ENCODE measurements at regions not wholly inside any gene's neighbourhood (a gene's known extent, or its start where the extent isn't known, plus 50 kb on each side); places are given as distances from the start of the nearest gene placed in this dataset.
"Not testable (repeated sequence)": the region's sequence is repeated elsewhere in the genome, so short reads cannot be mapped to it uniquely, and the experiment has no call there.

GRCh38 chr10:4443419-4443818 lies 382.6 kb upstream of the AKR1E2 start:
- no peak for DNase-seq (ENCODE audit: low read depth)

- DNase-seq (ENCODE audit: low read depth): no peak
Measured at GRCh38 chr10:4442296-4442695, 383.7 kb upstream of the AKR1E2 start.

- DNase-seq (ENCODE audit: low read depth): no peak
Measured at GRCh38 chr10:4440260-4440659, 385.7 kb upstream of the AKR1E2 start.

- DNase-seq (ENCODE audit: low read depth): no peak
Measured at GRCh38 chr10:4437791-4438190, 388.2 kb upstream of the AKR1E2 start.

- DNase-seq (ENCODE audit: low read depth): no peak
Measured at GRCh38 chr10:4437061-4437460, 388.9 kb upstream of the AKR1E2 start.

GRCh38 chr10:4436103-4436502 lies 389.9 kb upstream of the AKR1E2 start:
- no peak for DNase-seq (ENCODE audit: low read depth)

- no peak for DNase-seq (ENCODE audit: low read depth)
Measured at GRCh38 chr10:4434516-4435071, 391.4 kb upstream of the AKR1E2 start.

GRCh38 chr10:4434105-4434504 lies 391.9 kb upstream of the AKR1E2 start:
- no peak for DNase-seq (ENCODE audit: low read depth)

- peak; percentile 52 for DNase-seq (ENCODE audit: low read depth)
Measured at GRCh38 chr10:4431114-4431863, 394.7 kb upstream of the AKR1E2 start.

- DNase-seq (ENCODE audit: low read depth): no peak
Measured at GRCh38 chr10:4429571-4429970, 396.4 kb upstream of the AKR1E2 start.

GRCh38 chr10:4427532-4427931 lies 398.5 kb upstream of the AKR1E2 start:
- DNase-seq (ENCODE audit: low read depth): no peak

GRCh38 chr10:4426866-4427265 lies 399.1 kb upstream of the AKR1E2 start:
- no peak for DNase-seq (ENCODE audit: low read depth)

GRCh38 chr10:4409319-4409718 lies 416.7 kb upstream of the AKR1E2 start:
- no peak for DNase-seq (ENCODE audit: low read depth)

- peak; percentile 19 for DNase-seq (ENCODE audit: low read depth)
Measured at GRCh38 chr10:4407783-4408182, 418.2 kb upstream of the AKR1E2 start.

GRCh38 chr10:4405828-4406227 lies 420.2 kb upstream of the AKR1E2 start:
- DNase-seq (ENCODE audit: low read depth): no peak

- no peak for DNase-seq (ENCODE audit: low read depth)
Measured at GRCh38 chr10:4403638-4404252, 422.3 kb upstream of the AKR1E2 start.

- not testable (repeated sequence) for DNase-seq (ENCODE audit: low read depth)
Measured at GRCh38 chr10:4401080-4401479, 424.9 kb upstream of the AKR1E2 start.

- DNase-seq (ENCODE audit: low read depth): no peak
Measured at GRCh38 chr10:4399556-4399955, 426.5 kb upstream of the AKR1E2 start.

- DNase-seq (ENCODE audit: low read depth): no peak
Measured at GRCh38 chr10:4398602-4399001, 427.4 kb upstream of the AKR1E2 start.

- DNase-seq (ENCODE audit: low read depth): no peak
Measured at GRCh38 chr10:4397337-4397736, 428.7 kb upstream of the AKR1E2 start.

- DNase-seq (ENCODE audit: low read depth): no peak
Measured at GRCh38 chr10:4396401-4397283, 429.4 kb upstream of the AKR1E2 start.

- DNase-seq (ENCODE audit: low read depth): no peak
Measured at GRCh38 chr10:4395731-4396130, 430.3 kb upstream of the AKR1E2 start.
